HG02588 (cell line): ENCODE measurements at regions not wholly inside any gene's neighbourhood (a gene's known extent, or its start where the extent isn't known, plus 50 kb on each side); places are given as distances from the start of the nearest gene placed in this dataset.
"Not testable (repeated sequence)": the region's sequence is repeated elsewhere in the genome, so short reads cannot be mapped to it uniquely, and the experiment has no call there.

Source experiments
- ATAC-seq: cut with Tn5 transposase; IDR thresholded peaks from one replicate; pipeline ENCODE4 v1.9.1; 2021; ENCODE audit warnings: mild to moderate bottlenecking, moderate library complexity; ENCODE audit not compliant: unreplicated experiment

DNA sequence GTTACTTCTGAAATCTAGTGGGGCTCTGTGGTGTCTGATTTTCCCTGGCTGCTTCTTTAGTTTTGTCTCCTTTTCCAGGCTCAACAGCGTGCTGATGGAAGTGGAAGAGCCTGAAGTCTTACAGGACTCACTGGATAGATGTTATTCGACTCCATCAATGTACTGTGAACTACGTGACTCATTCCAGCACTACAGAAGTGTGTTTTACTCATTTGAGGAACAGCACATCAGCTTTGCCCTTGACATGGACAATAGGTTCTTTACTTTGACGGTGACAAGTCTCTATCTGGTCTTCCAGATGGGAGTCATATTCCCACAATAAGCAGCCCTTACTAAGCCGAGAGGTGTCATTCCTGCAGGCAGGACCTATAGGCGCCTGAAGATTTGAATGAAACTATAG, 51.1 kb downstream of the NBPF8 start:
- ATAC-seq, result not testable (repeated sequence)

GRCh38 chr1:120477663-120478062, 62.8 kb downstream of the NBPF8 start:
- not testable (repeated sequence) for ATAC-seq

- ATAC-seq, result not testable (repeated sequence)
Observed at GRCh38 chr1:120478400-120478799, 63.6 kb downstream of the NBPF8 start.

GRCh38 chr1:120487542-120487941, 72.7 kb downstream of the NBPF8 start:
- not testable (repeated sequence) for ATAC-seq

GRCh38 chr1:120489217-120489616, 74.4 kb downstream of the NBPF8 start:
- ATAC-seq, result not testable (repeated sequence)

- not testable (repeated sequence) for ATAC-seq
Observed at GRCh38 chr1:120497145-120497544, 82.3 kb downstream of the NBPF8 start.

DNA sequence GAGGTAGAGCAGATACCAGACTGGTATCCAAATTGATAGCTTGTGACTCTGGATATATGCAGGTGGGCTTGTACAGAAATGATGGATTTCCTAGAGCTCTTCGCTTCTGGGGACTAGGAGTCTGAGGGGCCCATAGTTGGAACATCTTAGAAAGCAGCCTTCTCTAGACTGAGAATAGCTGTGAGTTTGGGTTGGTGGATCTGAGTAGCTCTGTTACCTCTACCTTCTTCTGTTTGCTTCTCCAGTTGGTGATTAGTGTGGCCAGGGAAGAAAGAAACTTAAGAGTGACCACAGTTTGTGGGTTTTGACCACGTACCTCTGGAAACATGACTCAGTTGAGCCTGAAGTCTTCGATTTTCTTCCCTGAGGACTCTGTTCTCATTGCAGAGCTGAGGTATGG, 88.4 kb downstream of the NBPF8 start:
- not testable (repeated sequence) for ATAC-seq

DNA sequence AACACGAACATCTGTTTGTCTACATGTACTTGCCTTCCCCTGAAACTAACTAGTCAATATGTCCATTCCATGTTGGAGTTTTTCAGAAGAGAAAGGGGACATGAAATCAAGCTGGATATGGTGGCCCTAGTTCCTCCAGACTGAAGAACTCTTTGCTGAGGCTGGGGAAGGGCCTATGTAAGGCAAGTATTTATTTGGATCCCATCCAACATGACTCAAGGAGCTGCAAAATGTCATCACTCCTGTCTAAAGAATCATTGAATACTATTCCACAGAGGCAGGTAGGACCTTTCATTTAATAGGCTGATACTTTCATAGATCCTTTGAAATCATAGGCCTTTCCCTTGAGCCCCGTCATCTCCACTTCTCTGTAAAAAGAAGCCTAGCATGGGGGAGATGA, 91.5 kb downstream of the NBPF8 start:
- ATAC-seq, result not testable (repeated sequence)

DNA sequence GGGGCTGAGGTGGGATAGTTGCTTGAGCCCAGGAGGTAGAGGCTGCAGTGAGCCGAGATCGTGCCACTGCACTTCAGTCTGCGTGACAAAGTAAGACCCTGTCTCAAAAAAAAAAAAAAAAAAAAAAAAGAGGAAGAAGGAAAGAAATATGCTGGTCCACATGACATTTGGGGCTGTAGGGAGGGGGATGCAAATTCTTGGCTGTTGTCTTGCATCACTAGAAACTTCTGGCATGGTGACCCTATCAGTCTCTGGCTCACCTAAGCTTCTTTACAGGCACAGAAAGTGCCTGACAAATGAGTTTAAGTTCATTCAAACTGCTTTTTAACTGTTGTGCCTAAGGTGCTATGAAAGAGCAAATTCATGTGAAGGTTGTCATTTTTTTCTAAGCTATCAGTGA, 93.5 kb downstream of the NBPF8 start:
- not testable (repeated sequence) for ATAC-seq

- not testable (repeated sequence) for ATAC-seq
Observed at GRCh38 chr1:120509258-120509657, 94.4 kb downstream of the NBPF8 start.

GRCh38 chr1:120513099-120513498, 98.3 kb downstream of the NBPF8 start:
- ATAC-seq, result not testable (repeated sequence)

DNA sequence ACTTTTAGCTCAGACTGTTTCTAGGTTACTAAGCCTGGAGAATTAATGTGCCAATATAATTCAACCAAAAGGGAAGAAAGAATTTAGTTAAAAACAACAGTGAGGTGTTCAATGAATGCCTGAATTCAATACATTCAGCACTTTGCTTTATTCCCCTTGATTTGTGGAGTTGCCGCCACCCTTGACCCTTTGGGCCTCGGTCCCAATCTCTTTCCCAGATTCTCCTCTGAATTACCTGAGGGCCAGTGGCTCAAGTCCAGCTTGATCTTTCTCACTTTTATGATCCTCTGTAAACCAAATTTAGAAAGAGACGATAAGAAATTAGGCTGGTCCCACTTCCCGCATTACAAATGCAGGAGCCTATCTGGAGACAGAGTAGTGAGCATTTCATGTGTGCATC, 98.7 kb downstream of the NBPF8 start:
- ATAC-seq, result not testable (repeated sequence)

GRCh38 chr1:120519196-120519595, 104.4 kb downstream of the NBPF8 start:
- not testable (repeated sequence) for ATAC-seq

- ATAC-seq, result not testable (repeated sequence)
Observed at GRCh38 chr1:120524416-120524815, 109.6 kb downstream of the NBPF8 start.

GRCh38 chr1:120525386-120525785, 110.6 kb downstream of the NBPF8 start:
- not testable (repeated sequence) for ATAC-seq

DNA sequence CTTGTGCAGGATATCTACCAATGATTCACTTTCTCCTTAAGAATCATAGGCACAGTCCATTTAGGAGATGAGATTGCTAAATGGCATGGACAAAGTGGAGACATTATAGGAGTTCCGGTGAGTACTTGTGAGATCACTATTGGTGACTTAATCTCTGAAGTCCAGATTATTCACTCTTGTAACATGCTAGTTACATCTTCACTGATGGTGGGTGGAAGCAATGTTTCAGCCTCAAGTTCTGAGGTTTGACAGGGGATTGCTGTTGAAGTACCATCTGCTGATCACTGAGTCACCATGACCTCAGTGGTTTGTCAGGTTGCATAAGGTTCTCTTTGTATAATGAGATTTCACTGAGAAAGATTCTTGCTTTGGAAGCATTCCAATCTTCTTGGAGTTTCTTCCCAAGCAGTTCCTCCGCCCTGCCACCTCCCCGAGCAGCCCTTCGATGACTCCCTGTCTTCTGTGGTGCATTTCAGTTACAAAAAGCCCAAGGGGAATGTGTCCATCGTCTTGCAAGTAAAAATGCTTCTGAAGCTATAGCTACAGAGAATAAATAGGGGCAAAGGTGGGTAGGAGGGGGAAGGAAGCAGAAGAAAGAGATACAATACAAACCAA, 114.7 kb downstream of the NBPF8 start:
- ATAC-seq, result not testable (repeated sequence)

- not testable (repeated sequence) for ATAC-seq
Observed at GRCh38 chr1:120531455-120531854, 116.6 kb downstream of the NBPF8 start.

DNA sequence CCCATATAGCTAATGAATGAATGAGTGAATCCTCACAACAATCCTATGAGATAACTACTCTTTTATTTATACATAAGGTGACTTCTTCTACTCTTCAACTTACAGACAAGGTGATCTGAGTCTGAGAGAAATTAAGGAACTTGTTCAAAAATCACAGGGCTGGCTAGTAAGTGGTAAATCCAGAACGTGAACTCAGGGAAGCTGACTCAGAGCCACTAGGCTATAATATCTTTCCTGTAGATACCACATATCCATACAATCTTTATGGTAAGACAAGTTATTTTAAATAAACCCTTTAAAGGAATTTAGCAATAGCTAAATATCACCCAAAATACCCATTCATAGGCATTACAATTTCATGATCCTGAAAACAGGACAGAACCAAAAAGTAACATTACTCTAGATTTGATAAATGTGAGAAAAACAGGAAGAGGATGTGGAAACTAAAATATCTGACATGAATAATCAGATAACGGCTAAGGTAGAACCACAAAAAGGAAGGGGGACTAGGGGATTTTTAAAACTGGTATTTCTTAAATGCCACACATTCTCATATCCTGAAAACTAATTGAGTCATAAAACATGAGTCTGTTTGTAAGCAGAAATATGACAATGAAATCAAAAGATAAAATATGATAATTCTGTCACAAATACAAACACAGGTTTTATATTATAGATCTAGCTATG, 119.7 kb downstream of the NBPF8 start:
- ATAC-seq, result peak; percentile 79

DNA sequence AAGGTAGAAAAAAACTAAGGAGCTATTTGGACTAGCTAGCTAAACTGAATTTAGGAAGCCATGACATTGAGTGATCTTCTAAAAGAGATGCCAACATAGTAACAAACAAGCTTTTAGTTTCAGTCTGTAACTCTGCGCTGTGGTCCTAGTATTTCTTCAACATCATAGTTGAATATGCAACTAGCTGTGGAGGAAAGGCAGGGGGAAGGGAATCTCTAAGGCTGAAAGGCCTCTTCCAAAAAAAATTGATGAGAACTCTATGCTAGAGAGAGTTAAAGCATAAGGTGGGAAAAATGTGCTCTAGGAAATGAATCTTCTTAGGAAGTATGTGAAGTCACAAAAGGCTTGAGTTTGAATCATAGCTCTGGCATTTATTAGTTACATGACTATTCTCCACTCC, 120.2 kb downstream of the NBPF8 start:
- peak; percentile 55 for ATAC-seq

GRCh38 chr1:120541394-120541793, 126.6 kb downstream of the NBPF8 start:
- not testable (repeated sequence) for ATAC-seq

DNA sequence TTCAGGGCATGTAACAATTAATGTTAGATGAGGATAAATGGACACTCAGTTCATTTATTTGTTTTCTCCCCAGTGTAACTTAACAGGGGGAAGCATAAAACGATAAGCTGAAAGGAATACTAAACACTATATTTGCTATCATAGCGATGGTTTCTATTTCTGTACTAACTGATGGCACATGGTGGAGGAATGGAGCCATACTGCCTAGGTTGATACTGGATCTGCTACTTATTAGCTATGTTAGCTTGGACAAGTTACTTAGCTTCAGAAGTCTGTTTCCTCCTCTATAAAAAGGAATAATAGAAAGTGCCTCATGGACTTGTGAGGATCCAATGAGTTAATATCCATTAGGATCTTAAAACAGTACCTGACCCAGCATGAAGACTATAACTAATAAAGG, 127.5 kb downstream of the NBPF8 start:
- not testable (repeated sequence) for ATAC-seq

DNA sequence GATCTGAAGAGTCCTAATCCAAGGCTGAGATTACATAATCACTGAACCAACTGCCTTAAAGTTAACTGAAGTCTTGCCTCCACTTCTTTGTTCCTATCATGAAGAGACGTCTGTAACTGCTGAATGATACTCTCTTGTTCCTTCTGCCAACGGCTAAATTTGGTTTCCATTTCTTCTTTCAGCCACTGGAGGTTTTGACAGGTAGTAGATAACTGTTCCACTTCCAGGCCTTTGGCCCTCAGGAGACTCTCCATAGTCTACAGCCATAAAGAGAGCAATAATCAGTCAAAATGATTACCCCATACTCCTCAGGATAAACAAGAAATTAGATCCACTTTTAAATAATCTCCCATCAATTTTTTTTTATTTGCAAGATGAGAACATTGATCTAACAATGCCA, 128.1 kb downstream of the NBPF8 start:
- not testable (repeated sequence) for ATAC-seq
